Urothelium cell line (cell line): ENCODE measurements at regions not wholly inside any gene's neighbourhood (a gene's known extent, or its start where the extent isn't known, plus 50 kb on each side); places are given as distances from the start of the nearest gene placed in this dataset.
"Not testable (repeated sequence)": the region's sequence is repeated elsewhere in the genome, so short reads cannot be mapped to it uniquely, and the experiment has no call there.

ENCODE experiments used
- DNase-seq: peaks from one replicate; pipeline ENCODE4 v3.0.0; 2011; ENCODE audit warnings: low spot score, mixed read lengths
- FAIRE-seq: peaks from 2 replicates; lab custom pipeline; 2011; peaks lifted over from hg19 to GRCh38; lab: Jason Lieb, UNC

GRCh38 chr5:169415948-169416347 is 115.0 kb upstream of the SLIT3 start:
- no peak for FAIRE-seq
- no peak for DNase-seq

- DNase-seq (no peak), FAIRE-seq (no peak)
Observed at GRCh38 chr5:169415371-169415770, 114.4 kb upstream of the SLIT3 start.

GRCh38 chr5:169413416-169413815 is 112.5 kb upstream of the SLIT3 start:
- no peak for FAIRE-seq
- no peak for DNase-seq

- DNase-seq (no peak), FAIRE-seq (no peak)
Observed at GRCh38 chr5:169412831-169413230, 111.9 kb upstream of the SLIT3 start.

- no peak for FAIRE-seq
Observed at GRCh38 chr5:169411786-169412430, 111.0 kb upstream of the SLIT3 start.

GRCh38 chr5:169410996-169411783 is 110.3 kb upstream of the SLIT3 start:
- DNase-seq (no peak), FAIRE-seq (no peak)

More at GRCh38 chr5:169411786-169412430, 111.0 kb upstream of the SLIT3 start:
- no peak for DNase-seq

- FAIRE-seq (no peak), DNase-seq (no peak)
Observed at GRCh38 chr5:169408731-169409130, 107.8 kb upstream of the SLIT3 start.

GRCh38 chr5:169408171-169408570 is 107.2 kb upstream of the SLIT3 start:
- FAIRE-seq: no peak
- no peak for DNase-seq

GRCh38 chr5:169404223-169404622 is 103.3 kb upstream of the SLIT3 start:
- FAIRE-seq (no peak), DNase-seq (no peak)

- no peak for DNase-seq
- no peak for FAIRE-seq
Observed at GRCh38 chr5:169398515-169398914, 97.6 kb upstream of the SLIT3 start.

GRCh38 chr5:169395136-169395535 is 94.2 kb upstream of the SLIT3 start:
- DNase-seq (no peak), FAIRE-seq (no peak)

- no peak for FAIRE-seq
Observed at GRCh38 chr5:169394371-169394770, 93.4 kb upstream of the SLIT3 start.

GRCh38 chr5:169393907-169394306 is 93.0 kb upstream of the SLIT3 start:
- DNase-seq (no peak), FAIRE-seq (no peak)

More at GRCh38 chr5:169394371-169394770, 93.4 kb upstream of the SLIT3 start:
- DNase-seq: no peak

- FAIRE-seq (no peak), DNase-seq (no peak)
Observed at GRCh38 chr5:169390265-169390664, 89.3 kb upstream of the SLIT3 start.

GRCh38 chr5:169389318-169389717 is 88.4 kb upstream of the SLIT3 start:
- DNase-seq (no peak), FAIRE-seq (no peak)

- DNase-seq (no peak), FAIRE-seq (no peak)
Observed at GRCh38 chr5:169385636-169386035, 84.7 kb upstream of the SLIT3 start.

- FAIRE-seq (no peak), DNase-seq (no peak)
Observed at GRCh38 chr5:169384661-169385060, 83.7 kb upstream of the SLIT3 start.

GRCh38 chr5:169374761-169375160 is 73.8 kb upstream of the SLIT3 start:
- FAIRE-seq (no peak), DNase-seq (no peak)

GRCh38 chr5:169374111-169374510 is 73.2 kb upstream of the SLIT3 start:
- no peak for DNase-seq
- no peak for FAIRE-seq

- not testable (repeated sequence) for FAIRE-seq, DNase-seq
Observed at GRCh38 chr5:169371801-169372200, 70.9 kb upstream of the SLIT3 start.

- no peak for DNase-seq
- FAIRE-seq: no peak
Observed at GRCh38 chr5:169369130-169369529, 68.2 kb upstream of the SLIT3 start.

GRCh38 chr5:169367861-169368260 is 66.9 kb upstream of the SLIT3 start:
- DNase-seq (no peak), FAIRE-seq (no peak)
